ENCODE measurements at regions not wholly inside any gene's neighbourhood (a gene's known extent, or its start where the extent isn't known, plus 50 kb on each side); places are given as distances from the start of the nearest gene placed in this dataset.
"Not testable (repeated sequence)": the region's sequence is repeated elsewhere in the genome, so short reads cannot be mapped to it uniquely, and the experiment has no call there.

GRCh38 chr1:228669242-228669585 is 66.1 kb upstream of the RHOU start:
- DNase-seq (ENCODE audit: low read depth), result no peak

- DNase-seq (ENCODE audit: low read depth), result not testable (repeated sequence)
Measured at GRCh38 chr1:228681076-228681565, 54.2 kb upstream of the RHOU start.

GRCh38 chr1:228683428-228683827 is 51.9 kb upstream of the RHOU start:
- DNase-seq (ENCODE audit: low read depth), result no peak

- DNase-seq (ENCODE audit: low read depth), result no peak
Measured at GRCh38 chr1:228684607-228685006, 50.7 kb upstream of the RHOU start.

- DNase-seq (ENCODE audit: low read depth), result no peak
Measured at GRCh38 chr1:228685081-228685660, 50.1 kb upstream of the RHOU start.

Measured in HS-5 (cell line).